Hepatocyte (in vitro differentiated cells): ENCODE measurements at regions not wholly inside any gene's neighbourhood (a gene's known extent, or its start where the extent isn't known, plus 50 kb on each side); places are given as distances from the start of the nearest gene placed in this dataset.

Experiments
- DNase-seq: peaks from one replicate; pipeline ENCODE4 v3.0.0-alpha.2; 2016; ENCODE audit warnings: low spot score
- H2AFZ ChIP-seq: fragments of 200-600 bp; sonication (generic); 2 replicates; pipeline ENCODE4 v1.6.0; 2016; ENCODE audit warnings: antibody characterized with exemption, mild to moderate bottlenecking
- H3K27ac ChIP-seq: fragments of 200-600 bp; sonication (generic); 2 replicates; pipeline ENCODE4 v1.5.1; 2016; ENCODE audit warnings: mild to moderate bottlenecking
- H3K27me3 ChIP-seq: fragments of 200-600 bp; sonication (generic); 2 replicates; pipeline ENCODE4 v1.6.1; 2016
- H3K36me3 ChIP-seq: fragments of 200-600 bp; sonication (generic); replicated peaks from 2 replicates; pipeline ENCODE4 v1.5.1; 2016; ENCODE audit warnings: low read depth; ENCODE audit not compliant: insufficient read depth
- H3K4me1 ChIP-seq: fragments of 200-600 bp; sonication (generic); 2 replicates; pipeline ENCODE4 v1.5.1; 2016; ENCODE audit warnings: mild to moderate bottlenecking, moderate library complexity; ENCODE audit not compliant: insufficient read depth
- H3K4me2 ChIP-seq: fragments of 200-600 bp; sonication (generic); 2 replicates; pipeline ENCODE4 v1.6.0; 2016
- H3K4me3 ChIP-seq: fragments of 200-600 bp; sonication (generic); 2 replicates; pipeline ENCODE4 v1.5.1; 2016; ENCODE audit warnings: mild to moderate bottlenecking
- H3K79me2 ChIP-seq: fragments of 200-600 bp; sonication (generic); 2 replicates; pipeline ENCODE4 v1.6.0; 2017; ENCODE audit warnings: mild to moderate bottlenecking
- H3K9me2 ChIP-seq: fragments of 200-600 bp; sonication (generic); replicated peaks from 2 replicates; pipeline ENCODE4 v1.6.0; 2017; ENCODE audit warnings: mild to moderate bottlenecking; ENCODE audit not compliant: insufficient read depth
- H3K9me3 ChIP-seq: fragments of 200-600 bp; sonication (generic); 2 replicates; pipeline ENCODE4 v1.5.1; 2016; ENCODE audit warnings: low read depth, mild to moderate bottlenecking
- H4K20me1 ChIP-seq: fragments of 200-600 bp; sonication (generic); 2 replicates; pipeline ENCODE4 v1.6.0; 2016; ENCODE audit warnings: mild to moderate bottlenecking; ENCODE audit not compliant: insufficient read depth, poor library complexity, severe bottlenecking
- CTCF ChIP-seq: fragments of 200-600 bp; sonication (generic); IDR thresholded peaks from 2 replicates; pipeline ENCODE4 v1.5.1; 2016; ENCODE audit warnings: antibody characterized with exemption, mild to moderate bottlenecking; ENCODE audit not compliant: poor library complexity
- EZH2 ChIP-seq: fragments of 200-600 bp; sonication (generic); IDR thresholded peaks from 2 replicates; pipeline ENCODE4 v1.6.1; 2016; ENCODE audit warnings: antibody characterized with exemption, mild to moderate bottlenecking, borderline replicate concordance
- EZH2phosphoT487 ChIP-seq: fragments of 200-600 bp; sonication (generic); IDR thresholded peaks from one replicate; pipeline ENCODE4 v1.6.1; 2018; ENCODE audit warnings: antibody characterized with exemption, mild to moderate bottlenecking, low read depth, moderate library complexity; ENCODE audit not compliant: unreplicated experiment, severe bottlenecking
- WGBS: methylation state at CpG from one replicate; pipeline ENCODE4 v1.1.6; 2016; ENCODE audit warnings: low lambda C conversion rate; ENCODE audit errors: missing lambda C conversion rate; 5-methylcytosine and 5-hydroxymethylcytosine counted together

DNA sequence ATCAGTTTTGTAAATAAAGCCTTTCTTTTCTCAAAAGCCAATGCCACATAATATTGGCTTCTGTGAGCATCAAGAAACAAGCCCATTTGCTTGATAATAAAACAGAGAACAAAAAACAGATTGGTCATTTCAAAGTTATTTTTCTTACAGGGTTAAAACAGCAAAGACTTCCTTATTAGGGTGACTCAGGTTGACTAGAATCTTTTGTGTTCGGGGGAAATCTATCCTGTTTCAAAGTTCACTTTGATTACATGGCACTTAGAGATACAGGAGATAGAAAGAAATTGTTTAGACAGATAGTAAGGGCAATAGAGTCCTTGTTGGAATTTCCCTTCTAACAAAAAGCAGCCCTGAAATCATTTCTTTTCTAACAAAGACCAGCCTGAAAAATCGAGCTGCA, 170.0 kb upstream of the GLRA2 start:
- Histone ChIP-seq H3K4me2 (no peak overlapping the region), H3K4me3 (no peak overlapping the region), H3K36me3 (no peaks in the 10 kb centered on the region), H2AFZ (no peak overlapping the region), H3K4me1 (no peaks in the 10 kb centered on the region), H3K79me2 (no peaks in the 10 kb centered on the region), H3K9me3 (no peaks in the 10 kb centered on the region), H4K20me1 (no peaks in the 10 kb centered on the region), H3K9me2 (no peaks in the 10 kb centered on the region), H3K27me3 (no peaks in the 10 kb centered on the region), H3K27ac (peak overlapping the region; percentile 84)
- TF ChIP-seq CTCF (no peak), EZH2 (no peak), EZH2phosphoT487 (no peak)
- WGBS: 17% methylated on average over 2 of the region's 2 CpGs
- no peak for DNase-seq

DNA sequence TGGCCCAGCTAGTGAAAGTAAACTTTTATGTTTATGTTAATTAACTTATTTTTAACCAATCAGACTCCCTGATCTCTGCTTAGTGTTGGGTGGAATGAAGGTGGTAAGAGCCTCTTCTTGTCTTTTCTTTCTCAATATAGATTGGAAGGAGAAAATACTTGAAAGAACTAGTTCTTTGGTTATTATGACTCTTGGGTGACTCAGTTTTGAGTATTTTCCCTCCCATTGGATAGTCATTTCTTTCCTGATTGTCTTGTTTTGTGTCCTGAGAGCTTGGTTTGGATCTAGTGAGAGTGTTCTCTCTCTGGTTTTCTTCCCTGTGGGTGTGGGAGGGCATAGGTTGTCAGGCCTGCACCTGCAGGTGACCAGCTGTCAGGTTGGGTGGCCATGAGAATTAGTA, 172.0 kb upstream of the GLRA2 start:
- Histone ChIP-seq H3K79me2 (no peaks in the 10 kb centered on the region), H3K27me3 (no peaks in the 10 kb centered on the region), H3K4me2 (no peak overlapping the region), H3K27ac (no peak overlapping the region), H3K9me2 (no peaks in the 10 kb centered on the region), H4K20me1 (no peaks in the 10 kb centered on the region), H2AFZ (no peak overlapping the region), H3K4me1 (no peaks in the 10 kb centered on the region), H3K36me3 (no peaks in the 10 kb centered on the region), H3K9me3 (no peaks in the 10 kb centered on the region), H3K4me3 (no peak overlapping the region)
- no peak for DNase-seq
- TF ChIP-seq CTCF: no peak
- TF ChIP-seq EZH2: no peak
- no peak for TF ChIP-seq EZH2phosphoT487

DNA sequence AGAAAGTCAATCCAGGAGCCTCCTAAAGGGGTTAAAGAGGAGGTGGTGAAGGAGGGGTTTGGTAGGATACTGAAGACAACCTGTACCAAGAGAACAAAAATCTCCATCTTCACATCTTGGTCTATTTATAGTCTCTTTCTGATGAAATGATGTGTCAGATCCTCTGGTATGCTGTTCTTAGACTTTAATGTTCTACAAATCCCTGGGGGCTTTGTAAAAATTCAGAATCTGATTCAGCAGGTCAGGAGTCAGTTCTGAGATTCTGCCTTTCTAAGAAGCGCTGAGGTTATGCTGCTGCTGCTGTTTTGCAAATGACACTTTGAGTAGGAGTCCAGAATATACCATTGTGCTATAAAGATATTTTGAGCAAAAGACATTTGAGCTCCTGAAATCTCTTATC, 172.9 kb upstream of the GLRA2 start:
- Histone ChIP-seq H4K20me1 (no peaks in the 10 kb centered on the region), H3K4me2 (no peak overlapping the region), H3K9me3 (no peaks in the 10 kb centered on the region), H3K9me2 (no peaks in the 10 kb centered on the region), H3K27me3 (no peaks in the 10 kb centered on the region), H2AFZ (no peak overlapping the region), H3K27ac (no peak overlapping the region), H3K36me3 (no peaks in the 10 kb centered on the region), H3K79me2 (no peaks in the 10 kb centered on the region), H3K4me3 (no peak overlapping the region), H3K4me1 (no peaks in the 10 kb centered on the region)
- DNase-seq: no peak
- TF ChIP-seq CTCF (no peak), EZH2phosphoT487 (no peak), EZH2 (no peak)
- 58% methylated on average over 1 of the region's 1 CpG for WGBS

DNA sequence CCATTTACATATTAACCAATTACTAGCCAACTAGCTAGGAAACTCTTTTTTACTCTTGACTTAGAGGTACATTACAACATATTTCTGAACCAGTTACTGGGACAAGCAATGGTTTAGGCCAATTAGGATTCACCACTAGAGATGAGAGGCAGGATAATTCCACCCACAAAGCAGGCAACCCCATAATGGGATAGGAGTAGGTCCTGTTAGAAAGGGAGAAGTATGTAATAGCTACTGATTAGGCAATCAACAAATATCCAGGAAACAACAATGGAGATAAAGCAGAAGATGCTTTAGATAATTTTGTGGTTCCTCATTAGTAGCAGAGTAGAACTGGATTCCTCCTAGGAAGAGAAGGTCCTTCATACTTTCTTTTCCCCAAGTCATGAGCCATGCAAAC, 173.8 kb upstream of the GLRA2 start:
- H2AFZ ChIP-seq: no peak overlapping the region

More for the DNA sequence above, 173.8 kb upstream of the GLRA2 start:
- Histone ChIP-seq H3K4me1 (no peaks in the 10 kb centered on the region), H3K27ac (no peak overlapping the region), H3K9me2 (no peaks in the 10 kb centered on the region), H3K9me3 (no peaks in the 10 kb centered on the region), H3K36me3 (no peaks in the 10 kb centered on the region), H4K20me1 (no peaks in the 10 kb centered on the region), H3K4me2 (no peak overlapping the region), H3K79me2 (no peaks in the 10 kb centered on the region), H3K4me3 (no peak overlapping the region), H3K27me3 (no peaks in the 10 kb centered on the region)
- TF ChIP-seq EZH2: no peak
- TF ChIP-seq EZH2phosphoT487: no peak
- no peak for TF ChIP-seq CTCF
- DNase-seq: no peak
